ENCODE measurements at regions not wholly inside any gene's neighbourhood (a gene's known extent, or its start where the extent isn't known, plus 50 kb on each side); places are given as distances from the start of the nearest gene placed in this dataset.

DNA sequence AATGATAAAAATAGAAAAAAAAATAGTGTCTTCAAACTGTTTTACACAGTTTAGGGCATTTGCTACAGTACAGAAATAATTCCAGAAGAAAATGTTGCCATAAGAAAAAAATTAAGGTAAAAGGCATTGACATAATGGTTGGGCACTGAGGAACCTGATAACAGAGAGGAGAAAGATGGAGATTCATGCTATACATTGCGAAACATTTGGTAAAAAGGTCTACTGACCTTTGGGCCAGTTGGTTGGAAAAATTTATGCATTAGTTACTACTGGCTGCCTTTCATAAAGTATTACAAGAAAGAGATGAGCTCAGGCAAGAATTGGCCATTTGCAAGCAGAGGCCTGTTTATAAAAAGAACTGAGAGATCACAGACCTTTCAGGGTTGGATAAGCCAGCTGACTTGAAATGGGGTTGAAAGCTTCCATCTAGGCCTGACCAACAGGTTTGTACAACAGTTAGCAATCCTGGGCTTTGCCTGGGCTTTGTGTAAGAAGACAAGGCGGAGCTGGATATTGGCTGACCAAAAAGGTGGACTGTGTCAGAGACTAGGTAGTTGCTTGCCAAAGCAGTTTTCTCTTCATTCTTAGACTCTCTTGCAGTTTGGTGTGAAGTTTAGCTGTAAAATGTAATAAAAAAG lies 166.6 kb upstream of the MCTP2 start:
- no peak for DNase-seq
- intact Hi-C loops (cut with DNase I, micrococcal nuclease), result no loop called here
- Histone ChIP-seq H3K4me1 (ENCODE audit: low read depth) (no peaks in the 10 kb centered on the region), H3K4me3 (no peak overlapping the region), H3K36me3 (ENCODE audit: low read depth) (no peaks in the 10 kb centered on the region), H3K9me3 (no peaks in the 10 kb centered on the region)
- TF ChIP-seq, protein P1, sequence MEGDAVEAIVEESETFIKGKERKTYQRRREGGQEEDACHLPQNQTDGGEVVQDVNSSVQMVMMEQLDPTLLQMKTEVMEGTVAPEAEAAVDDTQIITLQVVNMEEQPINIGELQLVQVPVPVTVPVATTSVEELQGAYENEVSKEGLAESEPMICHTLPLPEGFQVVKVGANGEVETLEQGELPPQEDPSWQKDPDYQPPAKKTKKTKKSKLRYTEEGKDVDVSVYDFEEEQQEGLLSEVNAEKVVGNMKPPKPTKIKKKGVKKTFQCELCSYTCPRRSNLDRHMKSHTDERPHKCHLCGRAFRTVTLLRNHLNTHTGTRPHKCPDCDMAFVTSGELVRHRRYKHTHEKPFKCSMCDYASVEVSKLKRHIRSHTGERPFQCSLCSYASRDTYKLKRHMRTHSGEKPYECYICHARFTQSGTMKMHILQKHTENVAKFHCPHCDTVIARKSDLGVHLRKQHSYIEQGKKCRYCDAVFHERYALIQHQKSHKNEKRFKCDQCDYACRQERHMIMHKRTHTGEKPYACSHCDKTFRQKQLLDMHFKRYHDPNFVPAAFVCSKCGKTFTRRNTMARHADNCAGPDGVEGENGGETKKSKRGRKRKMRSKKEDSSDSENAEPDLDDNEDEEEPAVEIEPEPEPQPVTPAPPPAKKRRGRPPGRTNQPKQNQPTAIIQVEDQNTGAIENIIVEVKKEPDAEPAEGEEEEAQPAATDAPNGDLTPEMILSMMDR (IDR thresholded peaks at IDR 0.05), result no peak
- no peak for ATAC-seq

DNA sequence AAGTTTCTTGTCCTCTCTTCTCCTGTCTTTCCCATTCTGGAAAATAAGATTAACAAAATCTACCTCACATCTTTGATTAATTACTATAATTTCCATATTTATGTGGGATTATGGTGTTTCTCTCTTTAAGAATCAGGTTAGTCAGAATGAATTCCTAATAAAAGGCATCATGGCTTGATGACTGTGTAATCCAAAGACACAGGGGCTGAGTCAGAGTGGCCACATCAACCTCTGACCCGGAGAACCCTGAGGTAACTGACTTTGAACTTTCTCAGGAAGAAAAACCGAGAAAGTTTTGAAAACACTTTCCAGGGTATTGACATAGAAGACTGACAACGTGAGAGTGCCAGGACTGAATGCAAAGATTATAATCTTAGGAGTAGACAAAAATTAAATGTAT lies 170.3 kb upstream of the MCTP2 start:
- Histone ChIP-seq H3K36me3 (ENCODE audit: low read depth) (no peaks in the 10 kb centered on the region), H3K9me3 (no peaks in the 10 kb centered on the region), H3K4me1 (ENCODE audit: low read depth) (no peaks in the 10 kb centered on the region), H3K4me3 (no peak overlapping the region)
- ATAC-seq (no peak), DNase-seq (no peak)
- intact Hi-C loops (cut with DNase I, micrococcal nuclease), result no loop called here
- TF ChIP-seq, protein P1 (IDR thresholded peaks at IDR 0.05), result no peak

DNA sequence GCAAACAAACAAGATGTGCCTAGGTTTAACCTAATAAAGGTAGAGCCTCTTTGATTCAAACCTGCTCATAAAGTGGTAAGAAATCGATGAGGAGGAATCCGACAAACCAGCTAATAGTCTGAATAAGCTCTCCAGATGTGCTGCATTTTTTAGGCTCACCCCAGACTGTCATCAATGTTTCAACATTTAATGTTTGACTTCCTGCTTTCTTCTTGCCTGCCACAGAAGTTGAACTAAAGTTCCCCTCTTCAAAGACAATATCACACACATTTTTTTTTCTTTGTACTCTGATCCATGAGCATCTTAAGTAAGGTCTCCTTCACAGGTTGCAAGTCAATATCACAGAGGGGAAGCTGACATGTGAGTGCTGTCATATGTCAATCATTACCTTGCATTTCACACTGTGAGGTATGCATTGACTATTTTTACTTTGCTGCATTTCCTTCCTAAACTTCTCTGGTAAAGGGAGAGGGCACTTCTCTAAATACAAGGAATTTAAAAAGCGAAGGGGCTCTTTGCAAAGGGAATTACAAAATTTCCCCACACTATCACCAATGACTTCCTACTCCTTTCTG lies 172.3 kb upstream of the MCTP2 start:
- Histone ChIP-seq H3K4me1 (ENCODE audit: low read depth) (no peaks in the 10 kb centered on the region), H3K36me3 (ENCODE audit: low read depth) (no peaks in the 10 kb centered on the region), H3K4me3 (no peak overlapping the region), H3K9me3 (no peaks in the 10 kb centered on the region)
- ATAC-seq (no peak), DNase-seq (no peak)
- TF ChIP-seq, protein P1 (IDR thresholded peaks at IDR 0.05), result no peak
- intact Hi-C loops (cut with DNase I, micrococcal nuclease), result no loop called here

DNA sequence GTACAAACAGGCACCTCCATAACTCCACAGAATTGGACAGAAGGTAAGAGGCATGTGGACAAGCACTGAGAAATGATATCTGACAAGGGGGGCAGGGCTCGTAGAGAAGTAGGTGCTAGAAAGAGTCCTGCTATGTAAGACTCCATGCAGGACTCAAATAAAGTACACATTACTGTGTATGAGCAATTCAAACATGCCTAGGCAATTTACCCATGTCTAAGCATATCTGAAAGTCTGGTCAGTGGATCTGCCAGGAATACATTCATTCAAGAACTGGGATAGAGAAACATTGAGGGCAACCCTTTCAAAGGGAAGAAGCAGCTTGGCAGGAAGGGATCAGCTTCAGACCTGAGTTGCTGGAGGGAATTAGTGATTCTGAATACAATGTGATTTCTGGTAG lies 174.1 kb upstream of the MCTP2 start:
- Histone ChIP-seq H3K4me1 (ENCODE audit: low read depth) (no peaks in the 10 kb centered on the region), H3K36me3 (ENCODE audit: low read depth) (no peaks in the 10 kb centered on the region), H3K4me3 (no peak overlapping the region), H3K9me3 (no peaks in the 10 kb centered on the region)
- DNase-seq (no peak), ATAC-seq (no peak)
- TF ChIP-seq, protein P1 (IDR thresholded peaks at IDR 0.05), result no peak
- intact Hi-C loops (cut with DNase I, micrococcal nuclease), result no loop called here

DNA sequence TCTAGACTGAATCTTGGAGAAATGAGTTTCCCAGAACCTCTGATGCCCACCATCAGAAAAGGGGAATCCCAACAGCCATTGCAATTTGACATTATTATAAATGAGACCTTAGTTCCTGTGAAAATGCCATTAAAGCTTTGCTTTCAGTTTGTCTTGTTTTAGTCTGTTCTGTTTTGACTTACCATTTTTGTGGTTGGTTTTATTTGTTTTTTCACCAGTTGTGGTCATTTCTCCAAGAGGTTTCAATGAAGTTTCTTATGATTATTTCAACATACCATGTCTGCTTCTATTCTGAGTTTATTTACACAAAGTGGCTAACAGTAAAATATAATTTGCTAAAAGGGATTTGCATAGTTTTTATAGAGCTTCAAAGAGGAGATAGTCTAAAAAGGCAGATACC lies 175.0 kb upstream of the MCTP2 start:
- intact Hi-C loops (cut with DNase I, micrococcal nuclease), result no loop called here
- Histone ChIP-seq H3K4me3 (no peak overlapping the region), H3K4me1 (ENCODE audit: low read depth) (no peaks in the 10 kb centered on the region), H3K9me3 (no peaks in the 10 kb centered on the region), H3K36me3 (ENCODE audit: low read depth) (no peaks in the 10 kb centered on the region)
- TF ChIP-seq, protein P1 (IDR thresholded peaks at IDR 0.05), result no peak
- ATAC-seq (no peak), DNase-seq (no peak)

All from mucosa of descending colon (tissue), 3 donors.